HG03159 (cell line): ENCODE measurements at regions not wholly inside any gene's neighbourhood (a gene's known extent, or its start where the extent isn't known, plus 50 kb on each side); places are given as distances from the start of the nearest gene placed in this dataset.

ENCODE experiments used
- ATAC-seq: cut with Tn5 transposase; IDR thresholded peaks from one replicate; pipeline ENCODE4 v1.9.1; 2021; ENCODE audit warnings: mild to moderate bottlenecking, moderate library complexity; ENCODE audit not compliant: unreplicated experiment

GRCh38 chr18:79608999-79609461 lies 70.6 kb upstream of the CTDP1 start:
- ATAC-seq: no peak

- ATAC-seq: no peak
These were observed 69.7 kb upstream of the CTDP1 start for GRCh38 chr18:79609841-79610281.

- ATAC-seq: no peak
These were observed 69.1 kb upstream of the CTDP1 start for GRCh38 chr18:79610461-79611039.

- no peak for ATAC-seq
These were observed 68.4 kb upstream of the CTDP1 start for GRCh38 chr18:79611040-79611681.

GRCh38 chr18:79612291-79613108 lies 67.1 kb upstream of the CTDP1 start:
- ATAC-seq: no peak

- no peak for ATAC-seq
These were observed 66.2 kb upstream of the CTDP1 start for GRCh38 chr18:79613186-79613931.

- ATAC-seq: no peak
These were observed 65.2 kb upstream of the CTDP1 start for GRCh38 chr18:79614211-79614955.

GRCh38 chr18:79615091-79615490 lies 64.5 kb upstream of the CTDP1 start:
- no peak for ATAC-seq

- no peak for ATAC-seq
These were observed 64.0 kb upstream of the CTDP1 start for GRCh38 chr18:79615586-79615985.

- ATAC-seq: no peak
These were observed 62.7 kb upstream of the CTDP1 start for GRCh38 chr18:79616651-79617510.

- ATAC-seq: no peak
These were observed 61.8 kb upstream of the CTDP1 start for GRCh38 chr18:79617511-79618500.

GRCh38 chr18:79620576-79621165 lies 58.9 kb upstream of the CTDP1 start:
- ATAC-seq: no peak

- ATAC-seq: no peak
These were observed 58.1 kb upstream of the CTDP1 start for GRCh38 chr18:79621501-79621900.

- ATAC-seq: no peak
These were observed 57.6 kb upstream of the CTDP1 start for GRCh38 chr18:79622004-79622403.

GRCh38 chr18:79624356-79625170 lies 55.0 kb upstream of the CTDP1 start:
- ATAC-seq: peak; percentile 36

- peak; percentile 85 for ATAC-seq
These were observed 54.2 kb upstream of the CTDP1 start for GRCh38 chr18:79625195-79625923.
